SU-DHL-6 (cell line): ENCODE measurements at regions not wholly inside any gene's neighbourhood (a gene's known extent, or its start where the extent isn't known, plus 50 kb on each side); places are given as distances from the start of the nearest gene placed in this dataset.

Source experiments
- H2AFZ ChIP-seq: fragments of 200-600 bp; sonication (generic); 2 replicates; pipeline ENCODE4 v1.6.1; 2014; ENCODE audit warnings: low read depth, mild to moderate bottlenecking, moderate library complexity, mixed read lengths, antibody characterized with exemption, low read length; ENCODE audit not compliant: severe bottlenecking
- H3F3A ChIP-seq: fragments of 200-600 bp; shearing (Covaris generic); 2 replicates; pipeline ENCODE4 v1.6.0; 2016; ENCODE audit warnings: antibody characterized with exemption, mild to moderate bottlenecking; ENCODE audit not compliant: insufficient read depth
- H3K27ac ChIP-seq: fragments of 200-600 bp; sonication (generic); 2 replicates; pipeline ENCODE4 v1.5.1; 2016; ENCODE audit warnings: low read depth, mild to moderate bottlenecking, low read length, moderate library complexity, mixed read lengths
- H3K27me3 ChIP-seq: fragments of 200-600 bp; sonication (generic), shearing (Covaris generic); 2 replicates; pipeline ENCODE4 v1.6.0; 2014; ENCODE audit warnings: mild to moderate bottlenecking, low read length
- H3K36me3 ChIP-seq: fragments of 200-600 bp; sonication (generic); 2 replicates; pipeline ENCODE4 v1.6.1; 2014; ENCODE audit warnings: mild to moderate bottlenecking, low read length, mixed read lengths
- H3K4me2 ChIP-seq: fragments of 300-600, 200-600 bp; shearing (Covaris generic), sonication (generic); 2 replicates; pipeline ENCODE4 v1.6.0; 2014; ENCODE audit warnings: low read length, low read depth, mild to moderate bottlenecking; ENCODE audit not compliant: poor library complexity, severe bottlenecking
- H3K4me3 ChIP-seq: fragments of 200-600 bp; sonication (generic); 2 replicates; pipeline ENCODE4 v1.5.1; 2014; ENCODE audit warnings: antibody characterized with exemption, low read length, mild to moderate bottlenecking, mixed read lengths; ENCODE audit not compliant: insufficient read depth, poor library complexity, severe bottlenecking
- H3K79me2 ChIP-seq: fragments of 200-600 bp; sonication (generic); 2 replicates; pipeline ENCODE4 v1.6.1; 2014; ENCODE audit warnings: mild to moderate bottlenecking, low read length, moderate library complexity; ENCODE audit not compliant: insufficient read depth
- H3K9ac ChIP-seq: fragments of 200-600 bp; sonication (generic); 2 replicates; pipeline ENCODE4 v1.7.0; 2014; ENCODE audit warnings: mild to moderate bottlenecking, low read length
- H3K9me2 ChIP-seq: fragments of 200-600 bp; sonication (generic); replicated peaks from 2 replicates; pipeline ENCODE4 v1.6.1; 2014; ENCODE audit warnings: low read length; ENCODE audit not compliant: insufficient read depth
- H3K9me3 ChIP-seq: fragments of 200-600 bp; sonication (generic); 2 replicates; pipeline ENCODE4 v1.6.1; 2014; ENCODE audit warnings: low read length, mixed read lengths; ENCODE audit not compliant: insufficient read depth
- H4K20me1 ChIP-seq: fragments of 200-600 bp; sonication (generic); 2 replicates; pipeline ENCODE4 v1.6.1; 2014; ENCODE audit warnings: low read depth, mild to moderate bottlenecking, antibody characterized with exemption, low read length, moderate library complexity, mixed read lengths
- EZH2phosphoT487 ChIP-seq: fragments of 200-600 bp; sonication (generic), shearing (Covaris generic); conservative IDR thresholded peaks from 2 replicates; pipeline ENCODE4 v1.6.1; 2018; ENCODE audit warnings: mild to moderate bottlenecking, antibody characterized with exemption, low read length, moderate library complexity, mixed read lengths
- TF ChIP-seq, protein P1 (sequence below): fragments of 200-600 bp; sonication (generic); IDR thresholded peaks from one replicate; pipeline ENCODE4 v1.5.1; 2017; ENCODE audit warnings: antibody characterized with exemption, mild to moderate bottlenecking, low read length, moderate library complexity; ENCODE audit not compliant: insufficient read depth, poor library complexity, severe bottlenecking

DNA sequence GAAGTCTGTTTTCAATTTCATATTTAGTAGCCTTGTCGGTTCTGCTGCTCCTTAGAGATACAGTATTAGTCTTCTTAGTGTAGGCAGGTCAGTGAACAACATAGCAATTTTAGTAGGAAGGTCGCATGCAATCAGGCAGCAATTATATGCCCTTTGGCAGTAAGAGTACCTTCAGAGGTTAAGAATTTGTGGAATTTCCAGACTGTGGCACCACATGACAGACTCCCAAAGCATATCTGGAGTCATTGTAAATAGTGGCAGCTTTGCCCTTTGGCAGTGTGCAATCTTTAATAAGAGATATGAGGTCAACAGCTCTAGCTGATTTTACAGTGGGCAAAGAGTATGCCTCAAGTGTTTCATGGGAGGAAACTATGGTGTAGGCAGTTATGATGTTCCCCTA lies 1532.5 kb upstream of the CADM2 start:
- H3K9ac ChIP-seq: no peak overlapping the region
- no peak overlapping the region for H3K27ac ChIP-seq
- no peaks in the 10 kb centered on the region for H3K79me2 ChIP-seq
- TF ChIP-seq EZH2phosphoT487: no peak
- TF ChIP-seq, protein P1, sequence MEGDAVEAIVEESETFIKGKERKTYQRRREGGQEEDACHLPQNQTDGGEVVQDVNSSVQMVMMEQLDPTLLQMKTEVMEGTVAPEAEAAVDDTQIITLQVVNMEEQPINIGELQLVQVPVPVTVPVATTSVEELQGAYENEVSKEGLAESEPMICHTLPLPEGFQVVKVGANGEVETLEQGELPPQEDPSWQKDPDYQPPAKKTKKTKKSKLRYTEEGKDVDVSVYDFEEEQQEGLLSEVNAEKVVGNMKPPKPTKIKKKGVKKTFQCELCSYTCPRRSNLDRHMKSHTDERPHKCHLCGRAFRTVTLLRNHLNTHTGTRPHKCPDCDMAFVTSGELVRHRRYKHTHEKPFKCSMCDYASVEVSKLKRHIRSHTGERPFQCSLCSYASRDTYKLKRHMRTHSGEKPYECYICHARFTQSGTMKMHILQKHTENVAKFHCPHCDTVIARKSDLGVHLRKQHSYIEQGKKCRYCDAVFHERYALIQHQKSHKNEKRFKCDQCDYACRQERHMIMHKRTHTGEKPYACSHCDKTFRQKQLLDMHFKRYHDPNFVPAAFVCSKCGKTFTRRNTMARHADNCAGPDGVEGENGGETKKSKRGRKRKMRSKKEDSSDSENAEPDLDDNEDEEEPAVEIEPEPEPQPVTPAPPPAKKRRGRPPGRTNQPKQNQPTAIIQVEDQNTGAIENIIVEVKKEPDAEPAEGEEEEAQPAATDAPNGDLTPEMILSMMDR: no peak
- H3F3A ChIP-seq: no peaks in the 10 kb centered on the region
- H3K27me3 ChIP-seq: no peaks in the 10 kb centered on the region
- no peak overlapping the region for H2AFZ ChIP-seq
- H4K20me1 ChIP-seq: no peaks in the 10 kb centered on the region
- H3K9me3 ChIP-seq: no peaks in the 10 kb centered on the region
- no peaks in the 10 kb centered on the region for H3K36me3 ChIP-seq
- no peak overlapping the region for H3K4me3 ChIP-seq
- no peaks in the 10 kb centered on the region for H3K9me2 ChIP-seq
- no peak overlapping the region for H3K4me2 ChIP-seq

DNA sequence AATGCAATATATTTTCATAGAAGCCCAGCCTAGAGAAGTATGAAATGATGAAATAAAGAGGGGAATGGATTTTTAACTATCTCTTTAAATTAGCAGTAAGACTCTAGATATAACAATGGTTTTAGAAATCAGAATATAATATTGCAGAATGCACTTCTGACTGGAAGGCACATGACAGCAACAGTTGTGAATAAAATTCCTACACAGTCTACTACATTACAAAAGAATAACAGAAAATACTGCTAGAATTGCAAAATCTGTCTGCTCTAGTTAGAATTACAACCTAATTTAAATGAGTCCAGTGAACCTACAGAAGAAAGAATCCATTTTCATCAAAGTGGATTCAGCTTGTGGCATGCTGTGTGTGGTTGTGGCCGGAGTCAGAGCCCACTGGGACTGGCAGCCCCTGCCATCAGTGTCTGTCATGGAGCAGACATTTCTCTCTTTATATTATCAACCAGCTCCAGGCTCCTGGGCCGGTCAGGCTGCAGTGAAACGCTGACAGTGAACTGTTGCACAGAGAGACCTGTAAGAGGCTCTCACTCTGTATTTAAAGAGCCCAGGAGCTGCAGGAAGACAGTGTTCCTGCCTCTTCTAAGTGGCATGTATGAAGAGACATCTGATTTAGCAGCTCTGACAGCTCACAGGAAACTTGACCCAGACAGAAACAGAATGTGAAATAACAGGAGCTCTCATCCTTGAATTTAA lies 1523.8 kb upstream of the CADM2 start:
- H3K27me3 ChIP-seq: no peaks in the 10 kb centered on the region
- H3K9ac ChIP-seq: peak overlapping the region; percentile 18; the same call in 1 of the 2 replicates
- no peaks in the 10 kb centered on the region for H3K9me3 ChIP-seq
- H3K4me2 ChIP-seq: peak overlapping the region; percentile 40
- no peaks in the 10 kb centered on the region for H3K79me2 ChIP-seq
- H3K27ac ChIP-seq: no peak overlapping the region
- H4K20me1 ChIP-seq: no peaks in the 10 kb centered on the region
- H3K9me2 ChIP-seq: no peaks in the 10 kb centered on the region
- H3K4me3 ChIP-seq: no peak overlapping the region
- peak overlapping the region; percentile 80 for H2AFZ ChIP-seq
- H3K36me3 ChIP-seq: no peaks in the 10 kb centered on the region
- H3F3A ChIP-seq: no peaks in the 10 kb centered on the region
- TF ChIP-seq, protein P1: no peak
- TF ChIP-seq EZH2phosphoT487: no peak

DNA sequence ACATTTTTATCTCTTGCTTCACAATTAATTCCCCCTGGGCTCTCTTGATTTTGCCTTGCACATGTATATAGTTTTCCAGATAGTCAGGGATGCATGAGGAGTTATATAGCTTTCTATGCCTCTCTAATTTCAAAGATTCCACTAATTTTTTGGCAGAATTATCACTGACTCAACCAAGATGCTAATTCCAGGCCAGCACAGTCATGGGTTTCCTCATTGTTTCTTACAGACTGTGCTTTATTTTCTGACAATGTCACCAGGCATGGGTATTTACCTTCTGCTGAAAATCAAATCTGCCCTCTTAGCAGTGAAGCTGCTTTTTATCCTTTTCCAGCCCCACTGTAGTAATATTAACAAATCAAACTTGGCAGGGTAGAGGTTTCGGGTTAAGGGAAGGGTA lies 1520.6 kb upstream of the CADM2 start:
- Histone ChIP-seq H3K4me3 (no peak overlapping the region), H3K79me2 (no peaks in the 10 kb centered on the region), H2AFZ (no peak overlapping the region), H3K9me3 (no peaks in the 10 kb centered on the region), H4K20me1 (no peaks in the 10 kb centered on the region), H3K27me3 (no peaks in the 10 kb centered on the region), H3F3A (no peaks in the 10 kb centered on the region), H3K4me2 (no peak overlapping the region), H3K9me2 (no peaks in the 10 kb centered on the region), H3K27ac (no peak overlapping the region), H3K9ac (no peak overlapping the region), H3K36me3 (no peaks in the 10 kb centered on the region)
- TF ChIP-seq, protein P1: no peak
- no peak for TF ChIP-seq EZH2phosphoT487
